Astrocyte (in vitro differentiated cells and primary cell): ENCODE measurements at regions not wholly inside any gene's neighbourhood (a gene's known extent, or its start where the extent isn't known, plus 50 kb on each side); places are given as distances from the start of the nearest gene placed in this dataset.

ENCODE experiments used
- DNase-seq: peaks from one replicate; pipeline ENCODE4 v3.0.0-alpha.2; 2010; ENCODE audit warnings: low read depth
- FAIRE-seq: peaks from 2 replicates; lab custom pipeline; 2011; peaks lifted over from hg19 to GRCh38; lab: Jason Lieb, UNC
- H2AFZ ChIP-seq: 2 replicates; pipeline ENCODE4 v1.6.0; 2012; ENCODE audit warnings: low read depth, low read length, inconsistent platforms
- H3K27ac ChIP-seq: 2 replicates; pipeline ENCODE4 v1.5.1; 2011; ENCODE audit warnings: low read depth, low read length, inconsistent platforms
- H3K27me3 ChIP-seq: 2 replicates; pipeline ENCODE4 v1.6.0; 2011; ENCODE audit warnings: low read length, inconsistent platforms; ENCODE audit not compliant: insufficient read depth
- H3K36me3 ChIP-seq: 2 replicates; pipeline ENCODE4 v1.5.1; 2011; ENCODE audit warnings: low read length, inconsistent platforms; ENCODE audit not compliant: insufficient read depth
- H3K4me1 ChIP-seq: 2 replicates; pipeline ENCODE4 v1.5.1; 2011; ENCODE audit warnings: low read length, inconsistent platforms; ENCODE audit not compliant: insufficient read depth
- H3K4me2 ChIP-seq: 2 replicates; pipeline ENCODE4 v1.6.0; 2012; ENCODE audit warnings: low read length, inconsistent platforms
- H3K4me3 ChIP-seq: 2 replicates; pipeline ENCODE4 v1.5.1; 2011; ENCODE audit warnings: low read depth, mild to moderate bottlenecking, low read length, inconsistent platforms; ENCODE audit not compliant: insufficient read depth
- H3K79me2 ChIP-seq: 2 replicates; pipeline ENCODE4 v1.6.0; 2012; ENCODE audit warnings: mild to moderate bottlenecking, low read length, inconsistent platforms; ENCODE audit not compliant: insufficient read depth
- H3K9ac ChIP-seq: 2 replicates; pipeline ENCODE4 v1.6.0; 2012; ENCODE audit warnings: mild to moderate bottlenecking, low read length, inconsistent platforms
- H3K9me3 ChIP-seq: 2 replicates; pipeline ENCODE4 v1.5.1; 2012; ENCODE audit warnings: low read depth, mild to moderate bottlenecking, low read length, inconsistent platforms; ENCODE audit not compliant: insufficient read depth
- H4K20me1 ChIP-seq: 2 replicates; pipeline ENCODE4 v1.6.0; 2012; ENCODE audit warnings: low read length, inconsistent platforms; ENCODE audit not compliant: insufficient read depth
- H3K27ac Mint-ChIP-seq: one replicate; pipeline ENCODE4 v1.8.0; 2021; ENCODE audit warnings: mild to moderate bottlenecking, mixed read lengths; ENCODE audit not compliant: unreplicated experiment
- H3K27me3 Mint-ChIP-seq: one replicate; pipeline ENCODE4 v1.8.0; 2021; ENCODE audit warnings: low read depth, mixed read lengths; ENCODE audit not compliant: unreplicated experiment
- H3K36me3 Mint-ChIP-seq: one replicate; pipeline ENCODE4 v1.8.0; 2021; ENCODE audit warnings: low read depth, mixed read lengths; ENCODE audit not compliant: unreplicated experiment
- H3K4me1 Mint-ChIP-seq: one replicate; pipeline ENCODE4 v1.8.0; 2021; ENCODE audit warnings: low read depth, mixed read lengths; ENCODE audit not compliant: unreplicated experiment
- H3K4me3 Mint-ChIP-seq: one replicate; pipeline ENCODE4 v1.8.0; 2021; ENCODE audit warnings: mild to moderate bottlenecking, moderate library complexity, mixed read lengths; ENCODE audit not compliant: unreplicated experiment
- H3K9me3 Mint-ChIP-seq: one replicate; pipeline ENCODE4 v1.8.0; 2021; ENCODE audit warnings: mild to moderate bottlenecking, mixed read lengths; ENCODE audit not compliant: unreplicated experiment
- CTCF ChIP-seq: IDR thresholded peaks from 2 replicates; pipeline ENCODE4 v1.5.1; 2011; ENCODE audit warnings: low read depth, mild to moderate bottlenecking, inconsistent platforms, low read length, moderate library complexity; ENCODE audit not compliant: insufficient read depth
- EZH2 ChIP-seq: IDR thresholded peaks from 2 replicates; pipeline ENCODE4 v1.6.1; 2012; ENCODE audit warnings: mild to moderate bottlenecking, low read length, inconsistent platforms; ENCODE audit not compliant: insufficient read depth

GRCh38 chr6:84462698-84463097 lies 235.3 kb upstream of the CEP162 start:
- FAIRE-seq (peak; percentile 94), DNase-seq (peak; percentile 73)
- H3K36me3 ChIP-seq = no peaks in the 10 kb centered on the region
- no peaks in the 10 kb centered on the region for H3K9me3 ChIP-seq
- peaks cover 18% of the 10 kb centered on the region for H3K4me1 ChIP-seq
- H3K9me3 Mint-ChIP-seq = no peaks in the 10 kb centered on the region
- H3K27me3 Mint-ChIP-seq = no peaks in the 10 kb centered on the region
- peak overlapping the region; percentile 77 for H3K27ac Mint-ChIP-seq
- peaks cover 1% of the 10 kb centered on the region for H3K36me3 Mint-ChIP-seq
- H3K27ac ChIP-seq = peak overlapping the region; percentile 70
- H3K4me3 ChIP-seq = no peak overlapping the region
- peak overlapping the region; percentile 3 for H3K9ac ChIP-seq
- H3K4me3 Mint-ChIP-seq = no peak overlapping the region
- H3K27me3 ChIP-seq = no peaks in the 10 kb centered on the region
- no peaks in the 10 kb centered on the region for H4K20me1 ChIP-seq
- H3K79me2 ChIP-seq = no peaks in the 10 kb centered on the region
- TF ChIP-seq EZH2 = no peak
- TF ChIP-seq CTCF = no peak
- H3K4me1 Mint-ChIP-seq = peaks cover 26% of the 10 kb centered on the region
- H2AFZ ChIP-seq = no peak overlapping the region
- H3K4me2 ChIP-seq = peak overlapping the region; percentile 59

- FAIRE-seq (no peak), DNase-seq (no peak)
- H4K20me1 ChIP-seq = no peaks in the 10 kb centered on the region
- no peaks in the 10 kb centered on the region for H3K9me3 Mint-ChIP-seq
- H3K9ac ChIP-seq = no peak overlapping the region
- no peak overlapping the region for H3K27ac Mint-ChIP-seq
- no peaks in the 10 kb centered on the region for H3K27me3 ChIP-seq
- peaks cover 13% of the 10 kb centered on the region for H3K4me1 ChIP-seq
- no peak overlapping the region for H3K27ac ChIP-seq
- TF ChIP-seq EZH2 (no peak), CTCF (no peak)
- no peak overlapping the region for H2AFZ ChIP-seq
- no peaks in the 10 kb centered on the region for H3K9me3 ChIP-seq
- peaks cover 23% of the 10 kb centered on the region for H3K4me1 Mint-ChIP-seq
- H3K27me3 Mint-ChIP-seq = no peaks in the 10 kb centered on the region
- no peaks in the 10 kb centered on the region for H3K79me2 ChIP-seq
- H3K4me3 Mint-ChIP-seq = no peak overlapping the region
- H3K4me2 ChIP-seq = no peak overlapping the region
- H3K36me3 Mint-ChIP-seq = peaks cover 1% of the 10 kb centered on the region
- no peak overlapping the region for H3K4me3 ChIP-seq
- no peaks in the 10 kb centered on the region for H3K36me3 ChIP-seq
Measured at GRCh38 chr6:84461461-84461860, 234.0 kb upstream of the CEP162 start.

- Histone ChIP-seq H3K4me1 (peaks cover 13% of the 10 kb centered on the region), H4K20me1 (no peaks in the 10 kb centered on the region), H3K27me3 (no peaks in the 10 kb centered on the region), H2AFZ (no peak overlapping the region), H3K9me3 (no peaks in the 10 kb centered on the region), H3K36me3 (no peaks in the 10 kb centered on the region), H3K4me2 (peak overlapping the region; percentile 5), H3K4me3 (no peak overlapping the region), H3K27ac (peak overlapping the region; percentile 14), H3K9ac (no peak overlapping the region), H3K79me2 (no peaks in the 10 kb centered on the region)
- no peak overlapping the region for H3K27ac Mint-ChIP-seq
- TF ChIP-seq EZH2 (no peak), CTCF (no peak)
- H3K9me3 Mint-ChIP-seq = no peaks in the 10 kb centered on the region
- no peaks in the 10 kb centered on the region for H3K27me3 Mint-ChIP-seq
- DNase-seq = peak; percentile 52
- peaks cover 20% of the 10 kb centered on the region for H3K4me1 Mint-ChIP-seq
- no peak overlapping the region for H3K4me3 Mint-ChIP-seq
- FAIRE-seq = peak; percentile 5
- H3K36me3 Mint-ChIP-seq = peaks cover 1% of the 10 kb centered on the region
Measured at GRCh38 chr6:84460491-84460890, 233.0 kb upstream of the CEP162 start.
